GM21619 (cell line): ENCODE measurements at regions not wholly inside any gene's neighbourhood (a gene's known extent, or its start where the extent isn't known, plus 50 kb on each side); places are given as distances from the start of the nearest gene placed in this dataset.
A peak's percentile ranks its signal among the peaks of the same experiment; 100 is the strongest.

Experiments
- ATAC-seq: cut with Tn5 transposase; IDR thresholded peaks from one replicate; pipeline ENCODE4 v1.9.1; 2021; ENCODE audit not compliant: unreplicated experiment

DNA sequence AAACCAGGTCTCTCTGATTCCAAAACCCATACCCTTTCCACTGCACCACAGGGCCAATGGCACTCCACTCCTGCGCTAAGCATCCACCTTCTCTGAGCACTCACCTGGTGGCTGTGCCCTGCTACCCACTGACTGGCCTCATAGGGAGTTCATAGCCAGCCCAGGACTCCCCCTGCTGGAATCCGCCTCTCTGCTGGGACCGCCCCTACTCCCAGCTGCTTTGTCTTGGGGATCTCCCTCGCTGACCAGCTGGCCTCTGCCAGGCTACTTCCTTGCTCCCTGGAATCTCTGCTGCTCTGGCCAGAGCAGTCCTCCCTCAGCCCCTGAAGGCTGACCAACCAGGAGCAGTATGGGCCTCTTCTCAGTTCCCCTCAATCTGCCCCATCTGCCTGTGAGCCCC is 129.7 kb downstream of the FAXC start:
- peak; percentile 96 for ATAC-seq

DNA sequence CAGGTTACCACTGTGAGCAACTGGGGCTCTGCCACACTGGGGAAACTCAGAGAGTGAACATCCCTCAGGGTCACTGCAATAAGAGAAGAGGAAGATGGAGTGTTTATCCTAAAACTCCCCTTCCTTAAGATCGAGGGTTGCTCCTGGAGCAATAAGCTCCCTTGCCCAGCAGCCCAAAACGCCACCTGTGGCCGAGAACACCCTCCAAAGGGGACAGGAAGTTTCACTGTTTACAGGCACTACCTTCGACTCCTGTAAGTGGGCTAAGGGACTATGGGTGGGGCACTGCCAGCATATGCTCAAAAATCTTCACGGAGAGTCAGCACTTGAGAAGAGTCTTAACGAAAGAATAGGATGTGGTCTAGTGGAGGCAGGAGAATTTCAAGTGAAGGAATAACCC is 132.5 kb downstream of the FAXC start:
- no peak for ATAC-seq

DNA sequence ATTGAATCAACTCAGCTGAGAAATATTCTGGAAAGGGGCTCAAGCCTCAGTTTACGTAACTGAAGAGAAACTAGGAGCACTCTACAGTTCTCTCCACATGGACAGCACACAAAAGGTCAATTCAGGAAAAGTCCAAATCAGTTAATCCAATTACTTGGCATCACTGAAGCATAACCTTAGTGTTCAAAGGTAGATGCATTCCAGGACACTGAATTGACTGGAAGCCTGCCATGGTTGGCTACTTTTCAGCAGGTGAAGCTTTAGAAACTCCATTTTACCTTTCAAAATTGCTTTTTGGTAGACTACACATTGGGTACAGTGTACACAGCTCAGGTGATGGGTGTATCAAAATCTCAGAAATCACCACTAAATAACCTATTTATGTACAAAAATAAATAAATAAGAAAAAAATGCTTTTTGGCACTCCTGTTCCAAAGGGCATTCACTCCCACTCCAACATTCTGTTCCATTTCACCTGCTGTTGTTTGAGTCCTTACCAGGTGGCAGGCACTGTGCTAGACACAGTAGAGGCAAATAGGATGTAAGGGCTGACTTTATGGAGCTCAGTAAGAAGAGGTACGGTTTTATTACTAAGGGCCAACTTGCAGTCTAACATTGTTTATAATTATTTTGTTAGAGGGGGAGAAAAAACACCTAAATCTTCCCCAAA is 153.4 kb downstream of the FAXC start:
- ATAC-seq, result no peak

DNA sequence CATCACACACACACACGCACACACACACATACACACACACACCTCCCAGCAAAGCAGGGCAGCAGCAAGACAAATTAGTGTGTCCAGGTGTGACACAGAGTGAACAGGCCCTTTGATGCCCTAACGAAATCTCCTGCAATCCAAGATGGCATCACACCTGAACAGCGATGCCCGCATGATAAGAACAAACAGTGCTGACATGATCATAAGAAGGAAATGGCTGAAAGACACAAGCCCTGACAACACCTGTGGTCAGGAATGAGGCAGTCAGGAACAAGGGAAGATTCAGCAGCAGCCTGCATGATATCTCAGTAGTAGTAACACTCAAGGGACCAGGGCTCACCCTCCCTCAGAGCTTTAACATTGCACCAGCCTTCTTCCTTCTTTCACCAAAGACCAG is 156.9 kb downstream of the FAXC start:
- no peak for ATAC-seq

GRCh38 chr6:99189823-99190721 is 159.4 kb downstream of the FAXC start:
- peak; percentile 97 for ATAC-seq

DNA sequence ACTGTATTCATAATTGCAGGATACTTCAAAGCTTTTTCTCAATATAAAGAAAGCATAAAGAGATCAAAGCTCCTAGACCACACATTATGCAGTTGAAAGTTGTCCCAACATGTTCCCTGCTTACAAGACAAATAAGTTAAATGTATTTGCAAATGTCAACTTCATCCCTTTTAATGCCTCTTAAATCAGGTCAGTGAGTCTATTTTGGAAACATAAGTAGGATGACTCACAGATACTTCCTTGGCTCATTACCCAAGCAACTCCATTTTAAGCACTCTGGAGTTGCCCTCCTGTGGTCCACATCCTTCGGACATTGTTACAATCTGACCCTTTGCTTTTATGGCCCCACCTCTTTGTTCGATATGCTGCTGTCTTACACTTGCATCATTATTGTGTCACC is 162.0 kb downstream of the FAXC start:
- ATAC-seq, result no peak

DNA sequence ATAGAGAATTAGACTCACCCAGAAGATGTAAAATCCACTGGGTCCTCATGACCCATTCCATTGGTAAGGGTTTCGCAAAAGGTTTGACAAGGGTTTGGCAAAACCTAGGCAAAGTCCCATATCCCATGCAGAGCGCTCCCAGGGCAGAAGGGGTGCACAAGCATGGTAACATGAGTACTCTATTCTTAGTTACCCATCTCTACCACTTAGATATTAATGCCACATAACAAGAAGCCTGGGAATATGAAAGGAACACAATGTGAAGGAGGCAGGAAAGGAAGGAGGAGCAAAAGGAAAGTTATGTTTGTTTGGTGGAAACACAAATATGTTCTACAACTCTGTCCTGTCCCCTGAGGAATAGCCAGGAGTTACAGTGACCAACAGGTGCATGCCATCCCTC is 163.1 kb downstream of the FAXC start:
- no peak for ATAC-seq

DNA sequence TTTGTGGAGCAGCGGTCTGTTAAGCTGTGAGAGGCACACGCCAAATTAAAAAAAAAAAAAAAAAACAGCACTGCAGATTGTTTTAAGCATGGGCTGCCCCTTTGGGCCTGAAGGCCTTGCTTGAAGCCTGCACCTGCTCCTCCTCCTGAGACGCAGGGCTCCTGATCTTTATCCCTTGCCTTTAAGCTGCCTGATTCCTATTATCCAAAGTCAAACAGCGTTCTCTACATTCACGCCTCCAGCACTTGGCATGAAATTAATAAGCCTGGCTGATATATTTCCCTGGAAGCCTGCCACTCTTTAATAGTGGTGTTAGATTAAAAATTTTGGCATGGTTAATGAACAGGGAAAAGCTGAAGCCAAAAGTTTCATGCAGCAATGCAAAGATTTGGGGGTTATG is 163.9 kb downstream of the FAXC start:
- no peak for ATAC-seq

DNA sequence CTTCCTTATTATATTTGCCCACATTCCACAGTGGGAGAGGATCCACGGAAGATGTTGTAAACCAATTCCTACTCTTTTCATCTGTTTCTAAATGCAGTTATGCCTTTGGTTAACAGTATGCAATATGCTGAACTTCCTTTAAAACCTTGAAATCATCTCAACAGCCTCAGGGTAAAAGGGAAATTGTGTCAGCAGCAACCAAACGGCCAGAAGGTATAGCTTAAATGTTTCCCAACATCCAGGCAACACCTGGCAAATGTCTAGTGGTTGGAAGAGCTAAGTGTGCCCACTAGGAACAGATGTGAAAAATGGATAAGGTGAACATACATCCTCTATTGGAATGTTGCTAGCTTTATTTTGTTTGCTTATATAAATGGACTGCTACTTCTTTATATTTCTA is 164.8 kb downstream of the FAXC start:
- no peak for ATAC-seq

GRCh38 chr6:99183066-99183465 is 166.4 kb downstream of the FAXC start:
- no peak for ATAC-seq

DNA sequence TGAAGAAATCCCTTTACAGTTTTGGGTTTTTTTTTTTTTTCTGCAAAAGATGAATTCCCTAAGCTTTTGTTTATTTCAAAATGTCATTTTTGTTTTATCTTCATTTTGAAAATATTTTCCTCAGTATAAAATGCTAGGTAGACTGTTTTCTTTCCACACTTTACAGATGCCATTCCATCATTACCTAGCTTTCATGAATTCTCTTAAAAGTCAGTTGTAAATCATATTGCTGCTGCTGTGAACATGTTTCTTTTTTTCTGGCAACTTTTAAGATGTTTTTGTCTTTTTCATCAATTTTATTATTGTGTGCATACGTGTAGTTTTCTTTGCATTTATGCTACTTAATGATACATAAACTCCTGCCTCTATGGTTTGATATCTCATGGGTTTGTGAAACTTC is 168.3 kb downstream of the FAXC start:
- no peak for ATAC-seq

- no peak for ATAC-seq
Observed at GRCh38 chr6:99178168-99178567, 171.3 kb downstream of the FAXC start.

- no peak for ATAC-seq
Observed at GRCh38 chr6:99177736-99178135, 171.7 kb downstream of the FAXC start.

GRCh38 chr6:99165838-99166237 is 183.6 kb downstream of the FAXC start:
- ATAC-seq, result peak; percentile 79

DNA sequence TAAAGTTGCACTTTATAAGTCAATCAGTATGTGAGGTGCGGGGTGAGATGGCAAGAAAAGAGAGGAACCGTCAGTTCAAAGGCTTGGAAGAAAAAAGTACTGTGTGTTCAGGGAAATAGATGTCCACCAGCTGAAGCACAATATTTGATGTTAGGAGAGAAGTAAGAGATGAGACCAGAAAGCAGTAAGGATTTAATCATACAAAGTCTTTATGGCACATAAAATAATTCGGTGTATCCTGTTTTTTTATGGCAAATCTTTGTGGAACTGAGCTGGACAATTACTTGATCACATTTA is 197.2 kb downstream of the FAXC start:
- no peak for ATAC-seq

DNA sequence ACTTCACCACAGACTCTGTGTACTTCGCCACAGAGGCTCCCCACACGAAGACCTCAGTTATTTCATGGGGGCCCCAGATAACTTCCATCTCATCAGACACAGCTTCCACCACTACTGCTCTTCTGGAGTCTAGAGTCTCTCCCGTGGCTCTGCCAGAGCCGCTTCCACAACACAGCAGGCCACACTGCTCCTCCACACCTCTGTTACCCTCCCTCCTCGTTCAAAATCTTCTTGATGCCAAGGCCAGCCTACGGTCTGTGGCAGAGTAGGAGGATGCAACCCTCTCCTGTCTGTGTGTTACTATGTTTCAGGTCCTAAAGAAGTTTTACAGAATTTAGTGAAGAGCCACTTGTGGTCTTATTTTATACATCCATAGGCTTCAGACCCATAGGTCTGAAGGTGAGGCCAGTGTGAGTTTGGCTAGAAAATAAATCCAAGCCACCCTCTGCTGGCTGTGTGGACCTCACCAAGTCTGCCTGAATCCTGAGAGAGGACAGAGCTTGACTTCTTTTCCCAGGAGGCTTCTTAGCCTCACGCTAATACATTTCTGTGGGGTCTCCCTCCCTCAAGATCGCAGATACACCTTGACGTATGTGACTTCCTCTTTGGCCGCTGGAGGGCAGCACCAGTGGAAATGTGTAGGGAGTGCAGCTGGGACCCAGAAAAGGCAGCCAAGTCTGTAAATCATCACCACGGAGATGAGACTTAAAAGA is 197.7 kb downstream of the FAXC start:
- ATAC-seq, result peak; percentile 98

DNA sequence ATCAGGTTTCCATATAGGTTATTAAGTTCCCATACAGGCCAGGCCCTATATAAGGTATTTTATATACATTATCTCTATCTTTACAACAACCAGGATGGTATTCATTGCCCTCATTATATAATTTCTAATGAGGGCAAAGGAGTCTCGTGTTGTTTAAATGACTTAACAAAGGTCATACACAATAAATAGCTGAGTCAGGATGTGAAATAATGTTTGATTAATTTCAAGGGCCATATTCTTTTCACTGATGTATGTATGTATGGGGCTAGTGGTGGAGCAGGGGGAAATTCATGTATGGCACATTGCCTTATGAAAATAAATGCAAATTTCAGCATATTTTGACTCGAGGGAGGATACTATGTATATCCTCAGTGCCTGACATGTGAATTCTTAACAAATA is 200.7 kb downstream of the FAXC start:
- ATAC-seq, result no peak

GRCh38 chr6:99148111-99148510 is 200.4 kb upstream of the FBXL4 start:
- ATAC-seq, result no peak

- no peak for ATAC-seq
Observed at GRCh38 chr6:99147206-99147605, 199.5 kb upstream of the FBXL4 start.

- no peak for ATAC-seq
Observed at GRCh38 chr6:99146711-99147110, 199.0 kb upstream of the FBXL4 start.

DNA sequence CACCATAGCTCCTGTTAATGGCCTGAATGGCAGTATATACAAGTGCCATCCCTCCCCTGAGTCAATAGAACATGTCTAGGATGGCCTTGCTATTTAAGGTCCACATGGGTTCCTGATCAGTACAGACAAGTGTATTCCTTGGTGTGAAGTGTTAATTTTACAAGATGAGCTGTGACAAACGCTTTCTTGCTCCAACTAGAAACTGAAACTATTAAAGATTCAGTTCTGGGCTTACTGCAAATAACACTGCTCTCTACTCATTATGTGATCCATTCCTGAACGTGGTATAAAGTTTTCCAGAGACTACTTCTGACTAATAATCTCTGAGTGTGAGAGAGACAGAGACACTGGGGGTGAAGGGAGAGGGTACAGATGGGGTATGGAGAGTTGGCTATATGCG is 198.0 kb upstream of the FBXL4 start:
- no peak for ATAC-seq
